SHP77 (cell line): ENCODE measurements at regions not wholly inside any gene's neighbourhood (a gene's known extent, or its start where the extent isn't known, plus 50 kb on each side); places are given as distances from the start of the nearest gene placed in this dataset.
"Not testable (repeated sequence)": the region's sequence is repeated elsewhere in the genome, so short reads cannot be mapped to it uniquely, and the experiment has no call there.

Experiments used
- DNase-seq, 2 experiments: peaks; one replicate each; lab custom pipeline; 2025; lab: John Stamatoyannopoulos, UW

DNA sequence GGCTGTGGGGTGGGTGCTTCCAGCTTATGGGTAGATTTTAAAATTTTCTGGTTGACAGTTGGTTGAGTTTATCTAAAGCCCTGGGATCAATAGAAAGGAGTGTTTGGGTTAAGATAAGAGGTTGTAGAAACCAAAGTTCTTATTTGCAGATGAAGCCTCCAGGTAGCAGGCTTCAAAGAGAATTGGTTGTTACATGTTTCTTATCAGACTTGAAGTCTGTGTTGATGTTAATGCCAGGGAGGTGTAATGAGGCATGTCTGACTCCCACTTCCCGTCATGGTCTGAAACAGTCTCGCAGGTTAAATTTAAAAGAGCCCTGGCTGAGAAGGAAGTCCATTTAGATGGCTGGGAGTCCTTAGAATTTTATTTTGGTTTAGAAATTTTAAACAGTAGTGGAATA is 165.2 kb upstream of the TMEM72 start:
- no peak for DNase-seq

- no peak for DNase-seq
Measured at GRCh38 chr10:44747593-44748172, 163.5 kb upstream of the TMEM72 start.

DNA sequence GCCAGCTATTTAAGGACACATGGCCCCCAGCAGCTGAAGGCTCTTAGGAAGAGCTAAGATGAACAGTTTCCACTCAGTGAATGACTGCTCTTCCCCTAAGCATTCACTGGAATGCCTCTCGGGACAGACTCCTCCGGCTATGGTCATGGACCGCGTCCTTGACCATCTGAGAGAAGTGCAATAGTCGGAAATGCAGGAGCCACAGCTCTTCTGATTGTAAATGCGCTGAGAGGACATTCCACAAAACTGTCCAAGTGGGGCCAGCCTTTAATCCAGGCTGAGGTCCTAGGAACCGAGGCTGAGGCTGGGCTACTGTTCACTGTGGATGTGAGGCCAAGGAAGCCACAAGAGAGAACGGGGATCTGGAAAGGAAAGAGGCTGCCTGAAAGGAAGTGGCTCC is 162.0 kb upstream of the TMEM72 start:
- DNase-seq = no peak

DNA sequence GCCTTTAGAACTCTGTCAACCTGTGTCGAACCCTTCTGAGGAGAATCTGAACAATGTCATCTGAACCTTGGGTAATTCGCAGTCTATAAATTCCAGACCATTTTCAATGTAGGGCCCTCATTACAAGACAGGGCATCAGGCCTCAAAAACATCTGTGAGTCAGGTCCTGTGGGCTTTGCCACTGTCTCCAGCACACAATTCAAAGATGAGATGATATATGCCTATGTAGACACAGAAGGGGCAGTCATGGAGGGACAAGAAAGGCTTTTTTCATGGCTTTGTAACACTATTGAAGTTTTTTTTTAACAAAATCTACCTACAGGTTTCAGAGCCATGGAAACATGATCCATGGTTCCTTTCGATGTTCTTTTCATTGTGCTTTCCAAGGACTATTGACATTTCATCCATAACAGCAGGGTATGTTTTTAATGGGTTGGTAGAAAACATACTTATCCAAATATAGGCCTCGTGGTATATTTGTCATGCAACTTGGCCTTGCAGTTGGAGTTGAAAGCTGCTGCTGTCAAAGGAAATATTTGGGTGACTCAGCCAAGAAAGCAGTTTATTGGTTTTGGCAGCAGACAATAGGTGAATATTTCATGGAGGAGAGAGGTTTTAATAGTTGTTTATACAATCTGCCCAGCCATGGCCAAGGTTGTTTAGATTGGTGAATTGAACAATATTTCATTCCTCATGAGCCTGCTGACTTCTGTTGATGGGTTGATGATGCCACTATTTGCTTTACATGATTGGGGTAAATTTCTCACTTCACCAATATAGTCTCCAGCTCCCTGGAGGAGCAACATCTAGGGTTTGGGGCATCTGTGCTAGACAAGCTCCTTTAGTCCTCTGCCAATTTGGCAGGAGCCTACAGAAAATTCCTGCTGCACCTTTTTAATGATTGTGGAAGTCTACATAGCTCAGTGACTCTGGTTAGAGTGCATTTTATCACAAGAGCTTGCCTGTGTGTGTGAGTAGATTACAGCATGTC is 158.4 kb upstream of the TMEM72 start:
- DNase-seq = peak; percentile 46 to 48

DNA sequence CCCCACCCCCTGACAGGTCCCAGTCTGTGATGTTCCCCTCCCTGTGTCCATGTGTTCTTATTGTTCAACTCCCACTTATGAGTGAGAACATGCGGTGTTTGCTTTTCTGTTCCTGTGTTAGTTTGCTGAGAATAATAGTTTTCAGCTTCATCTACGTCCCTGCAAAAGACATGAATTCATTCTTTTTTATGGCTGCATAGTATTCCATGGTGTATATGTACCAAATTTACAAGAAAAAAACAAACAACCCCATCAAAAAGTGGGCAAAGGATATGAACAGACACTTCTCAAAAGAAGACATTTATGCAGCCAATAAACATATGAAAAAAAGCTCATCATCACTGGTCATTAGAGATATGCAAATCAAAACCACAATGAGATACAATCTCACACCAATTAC is 156.8 kb upstream of the TMEM72 start:
- not testable (repeated sequence) for DNase-seq

DNA sequence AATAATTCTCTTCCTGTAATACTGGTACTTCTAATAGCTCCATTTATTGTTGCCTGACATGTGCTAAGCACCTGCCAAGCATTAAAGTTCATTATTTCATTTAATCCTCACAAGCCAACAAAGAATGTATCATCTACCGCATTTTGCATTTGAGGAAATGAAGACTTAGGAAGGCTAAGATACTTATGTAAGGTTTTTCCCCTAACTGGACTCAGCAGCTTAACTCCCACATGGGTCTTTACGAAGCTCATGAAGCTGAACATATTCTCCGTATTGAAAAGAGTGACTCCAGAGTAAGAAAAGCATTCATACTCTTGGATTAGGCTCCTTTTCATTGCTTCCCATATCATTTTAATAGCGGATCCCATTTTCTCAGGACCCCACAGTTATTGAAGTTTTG is 155.7 kb upstream of the TMEM72 start:
- DNase-seq = no peak

DNA sequence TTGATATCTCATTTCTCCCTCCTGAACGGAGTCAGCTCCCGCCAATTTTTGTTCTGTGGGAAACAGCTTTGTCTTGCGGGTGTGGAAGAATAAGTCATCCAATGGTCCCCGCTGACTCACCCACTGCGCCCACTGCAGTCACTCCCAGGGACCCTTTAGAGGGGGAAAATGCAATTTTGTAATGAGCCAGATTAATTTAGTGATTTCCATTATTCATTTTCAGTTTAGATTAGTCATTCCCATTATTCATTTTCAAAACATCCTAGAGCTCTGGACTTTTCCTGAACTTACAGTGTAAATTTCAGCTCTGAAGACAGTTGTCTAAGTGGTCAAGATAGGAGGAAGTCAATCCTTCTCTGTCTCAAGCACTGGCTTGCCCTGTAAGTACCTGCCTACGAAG is 154.9 kb upstream of the TMEM72 start:
- no peak for DNase-seq

DNA sequence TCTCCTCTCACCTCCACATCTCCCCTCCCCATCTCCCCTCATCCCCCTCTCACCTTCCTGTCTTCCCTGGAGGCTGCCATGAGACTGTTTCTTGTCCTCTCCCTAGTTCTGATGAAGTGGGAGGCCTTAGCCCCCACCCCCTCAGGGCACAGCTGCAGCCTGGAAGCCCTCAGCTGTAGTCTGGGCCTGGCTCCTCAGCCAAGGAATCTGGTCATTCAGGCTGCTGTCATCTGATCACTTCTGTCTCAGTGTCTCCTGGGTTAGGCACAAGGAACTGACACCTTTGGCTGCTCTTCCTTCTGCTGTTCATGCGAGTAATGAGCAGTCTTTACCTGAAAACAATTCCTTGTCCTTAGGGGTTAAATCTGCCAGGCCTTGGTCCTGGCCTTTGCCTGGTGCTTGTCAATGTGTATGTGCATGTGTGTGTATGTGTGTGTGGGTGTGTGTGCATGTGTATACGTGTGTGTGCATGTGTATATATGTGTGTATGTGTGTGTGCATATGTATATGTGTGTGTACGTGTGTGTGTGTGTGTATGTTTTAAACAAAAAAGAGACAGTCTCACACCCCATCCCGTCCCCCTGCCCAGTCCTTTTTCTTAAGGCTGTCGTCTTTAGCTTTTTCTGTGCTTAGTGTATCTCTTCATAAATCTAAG is 153.5 kb upstream of the TMEM72 start:
- DNase-seq = no peak

DNA sequence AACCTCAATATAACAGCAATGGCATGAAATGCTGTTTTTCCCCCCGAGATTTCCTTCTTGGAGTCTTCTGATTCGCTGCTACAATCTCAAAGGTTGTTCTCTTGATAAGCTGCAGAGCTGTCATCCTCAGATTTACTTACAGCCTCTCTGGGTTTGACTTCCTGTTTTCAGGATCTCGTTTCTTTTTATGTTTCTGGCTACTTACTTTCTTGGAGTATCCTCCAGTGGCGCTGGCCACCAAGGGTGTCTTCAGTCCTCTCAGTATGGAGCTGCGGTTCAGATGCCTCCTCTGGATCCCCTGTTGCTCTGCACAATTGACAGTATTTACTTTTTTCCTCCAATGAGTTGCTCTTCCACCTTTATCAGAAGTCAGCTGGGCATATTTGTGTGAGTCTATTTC is 152.0 kb upstream of the TMEM72 start:
- DNase-seq = no peak

DNA sequence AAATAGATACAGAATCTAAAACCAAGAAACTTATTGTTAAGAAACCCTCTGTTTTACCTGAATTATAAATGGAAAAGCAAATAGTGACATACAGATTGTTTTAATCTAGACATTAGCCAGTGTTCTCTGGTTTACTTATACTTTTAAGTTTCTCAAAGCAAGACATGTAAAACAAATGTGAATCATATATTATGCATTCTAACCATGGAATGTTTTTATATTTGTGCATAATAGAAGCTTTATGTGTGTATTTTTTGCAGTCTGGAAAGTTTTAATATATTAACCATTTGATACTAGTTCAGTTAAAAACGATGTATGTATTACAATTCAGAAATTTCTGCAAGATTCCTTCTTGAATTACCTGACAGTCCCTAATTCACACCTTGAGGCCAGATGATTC is 150.6 kb upstream of the TMEM72 start:
- no peak for DNase-seq

DNA sequence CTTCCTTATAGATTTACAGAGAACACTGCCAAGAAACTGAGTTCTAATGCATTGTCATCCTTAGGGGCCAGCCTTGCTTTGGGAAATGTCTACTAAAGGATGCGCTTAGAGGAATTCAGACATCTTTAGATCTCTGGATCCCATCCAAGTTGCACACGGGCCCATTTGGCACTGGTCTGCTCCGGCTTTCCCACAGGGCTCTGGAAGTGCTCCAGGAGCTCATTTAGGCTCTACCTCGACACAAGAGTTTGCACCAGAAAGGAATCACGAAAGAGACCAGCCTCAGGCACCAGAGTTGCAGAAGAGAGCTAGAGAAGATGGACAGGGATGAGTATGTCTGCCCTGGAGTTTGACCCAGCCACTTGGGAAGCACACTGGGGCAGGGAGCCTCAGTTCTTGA is 150.1 kb upstream of the TMEM72 start:
- no peak for DNase-seq

DNA sequence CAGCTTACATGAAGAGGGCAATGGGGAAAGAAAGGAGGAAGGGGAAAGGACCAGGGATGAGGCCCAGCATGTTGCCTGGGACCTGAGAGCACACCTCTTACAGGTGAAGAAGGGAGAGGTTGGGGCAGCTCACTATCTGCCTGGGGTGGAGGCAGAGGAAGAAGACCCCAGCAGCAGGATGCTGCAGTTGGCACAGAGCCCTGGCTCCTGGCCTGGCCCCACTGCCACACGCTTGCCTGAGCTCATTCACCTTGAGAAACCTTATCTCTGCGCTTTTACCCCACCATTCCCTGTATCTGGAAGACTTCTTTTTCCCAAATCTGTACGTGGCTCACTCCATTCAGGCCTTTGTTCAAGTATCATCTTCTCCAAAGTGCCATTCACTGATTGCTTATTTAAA is 147.8 kb upstream of the TMEM72 start:
- DNase-seq = no peak

- no peak for DNase-seq
Measured at GRCh38 chr10:44765299-44765698, 145.8 kb upstream of the TMEM72 start.

DNA sequence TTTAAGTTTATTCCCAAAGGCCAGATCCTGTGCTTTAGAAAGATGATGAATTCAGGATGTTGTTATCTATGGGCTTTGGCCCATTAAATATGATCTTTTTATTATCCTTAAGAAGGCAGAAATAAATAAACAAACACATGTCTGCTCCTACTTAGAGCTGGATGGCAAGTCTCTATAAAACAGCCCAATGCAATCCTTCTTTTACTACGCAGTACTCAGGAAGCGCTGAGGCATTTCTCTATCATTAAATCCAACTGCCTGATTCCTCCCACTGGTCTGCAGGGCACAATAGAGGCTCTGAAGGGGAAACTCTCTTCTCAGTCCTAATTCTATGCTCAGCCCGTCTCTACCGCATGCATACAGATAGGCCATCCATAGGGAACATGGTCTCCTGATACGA is 144.5 kb upstream of the TMEM72 start:
- no peak for DNase-seq

GRCh38 chr10:44769450-44769849 is 141.7 kb upstream of the TMEM72 start:
- DNase-seq = no peak

- DNase-seq = no peak
Measured at GRCh38 chr10:44771233-44771995, 139.7 kb upstream of the TMEM72 start.

DNA sequence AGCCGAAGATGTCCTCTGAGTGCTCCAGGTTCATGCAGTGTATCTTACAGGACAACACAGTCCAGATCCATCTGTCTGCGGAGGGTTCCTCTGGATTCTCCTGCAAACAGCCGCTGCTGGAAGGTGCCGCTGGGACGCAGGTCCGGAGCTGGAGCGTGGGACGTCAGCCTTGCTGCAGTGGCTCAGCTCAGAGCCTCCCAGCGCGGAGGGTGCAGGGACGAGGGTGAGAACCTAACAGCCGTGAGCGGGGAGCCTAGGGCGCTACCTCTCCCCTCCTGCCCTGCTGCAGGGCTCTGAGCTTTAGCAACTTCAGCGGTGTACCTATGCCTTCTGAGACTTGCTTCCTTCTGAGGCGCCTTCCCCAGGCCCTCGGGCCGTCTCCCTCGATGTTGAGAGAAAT is 137.6 kb upstream of the TMEM72 start:
- no peak for DNase-seq

GRCh38 chr10:44774676-44775401 is 136.3 kb upstream of the TMEM72 start:
- no peak for DNase-seq

DNA sequence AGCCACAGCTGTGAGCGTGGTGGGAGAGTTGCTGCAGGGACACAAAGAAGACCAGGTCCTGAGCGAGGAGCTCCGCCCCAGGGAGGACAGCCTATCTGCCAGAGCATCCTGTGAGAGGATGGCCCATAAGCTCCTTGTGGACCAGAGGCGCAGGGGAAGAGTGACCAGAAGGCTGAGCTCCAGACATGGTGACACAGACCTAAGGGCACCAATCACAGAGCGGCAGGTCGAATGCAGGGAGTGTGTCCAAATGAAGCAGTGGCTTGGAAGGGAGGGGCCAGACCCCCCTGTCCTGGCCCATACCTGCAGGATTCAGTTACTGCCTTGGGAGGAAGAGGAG is 135.8 kb upstream of the TMEM72 start:
- DNase-seq = no peak

GRCh38 chr10:44776181-44776580 is 135.0 kb upstream of the TMEM72 start:
- no peak for DNase-seq

GRCh38 chr10:44779511-44779910 is 131.6 kb upstream of the TMEM72 start:
- DNase-seq = no peak

- no peak for DNase-seq
Measured at GRCh38 chr10:44780426-44780825, 130.7 kb upstream of the TMEM72 start.
